Activated T-cell treated with anti-CD3 and anti-CD28 coated beads, Interleukin-2, amount 50 U/mL, for 72 hours (primary cell): ENCODE measurements at regions not wholly inside any gene's neighbourhood (a gene's known extent, or its start where the extent isn't known, plus 50 kb on each side); places are given as distances from the start of the nearest gene placed in this dataset.

ENCODE experiments used
- ATAC-seq, 2 donors: fragments of 150-1000 bp; cut with Tn5 transposase; replicated peaks in 1 of 2; 2 replicates each; pipeline ENCODE4 v1.10.0; 2021; ENCODE audit warnings: moderate library complexity in 2 of 2, mild to moderate bottlenecking in 1 of 2
- DNase-seq, 2 donors: peaks; one replicate each; pipeline ENCODE4 v3.0.0; 2021 to 2022; ENCODE audit warnings: mixed read lengths in 1 of 2
- H3K27ac Mint-ChIP-seq: one replicate; pipeline ENCODE4 v1.8.0; 2022; ENCODE audit warnings: mild to moderate bottlenecking, moderate library complexity, mixed read lengths
- H3K27me3 Mint-ChIP-seq: one replicate; pipeline ENCODE4 v1.8.0; 2022; ENCODE audit warnings: low read depth, mixed read lengths
- H3K36me3 Mint-ChIP-seq, 2 donors: one replicate each; pipeline ENCODE4 v1.8.0; 2022; ENCODE audit warnings: mixed read lengths in 2 of 2, mild to moderate bottlenecking in 1 of 2; ENCODE audit not compliant: insufficient read depth in 2 of 2
- H3K4me1 Mint-ChIP-seq: one replicate; pipeline ENCODE4 v1.8.0; 2022; ENCODE audit warnings: low read depth, mixed read lengths
- H3K4me3 Mint-ChIP-seq, 2 donors: one replicate each; pipeline ENCODE4 v1.8.0; 2022; ENCODE audit warnings: mild to moderate bottlenecking in 2 of 2, mixed read lengths in 2 of 2, moderate library complexity in 2 of 2
- H3K9me3 Mint-ChIP-seq, 2 donors: one replicate each; pipeline ENCODE4 v1.8.0; 2022; ENCODE audit warnings: mixed read lengths in 2 of 2

DNA sequence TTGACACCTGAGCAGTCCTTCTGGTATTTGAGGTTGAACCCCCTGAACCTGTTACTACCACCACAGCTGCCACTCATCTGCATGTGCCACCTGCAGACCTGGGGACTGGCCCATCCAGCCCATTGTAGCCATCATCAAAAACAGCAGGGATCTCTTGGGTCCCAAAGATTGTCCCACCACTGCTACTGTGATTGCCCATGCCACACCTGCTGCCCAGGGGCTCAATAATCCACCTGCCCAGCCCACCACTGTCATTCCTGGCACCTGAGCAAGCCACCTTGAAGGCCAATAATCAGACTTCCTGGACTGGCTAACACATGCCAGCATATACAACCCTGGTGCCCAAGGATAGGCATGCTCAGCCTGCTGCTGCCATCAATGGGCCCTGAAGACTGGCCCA, 327.6 kb downstream of the CYRIA start:
- ATAC-seq = no peak
- Mint-ChIP-seq H3K36me3 (peaks cover 0 to 4% of the 10 kb centered on the region in 2 donors), H3K27me3 (no peaks in the 10 kb centered on the region), H3K27ac (no peak overlapping the region), H3K4me1 (no peaks in the 10 kb centered on the region), H3K4me3 (no peak overlapping the region), H3K9me3 (peaks cover 2 to 11% of the 10 kb centered on the region in 2 donors)
- no peak for DNase-seq

DNA sequence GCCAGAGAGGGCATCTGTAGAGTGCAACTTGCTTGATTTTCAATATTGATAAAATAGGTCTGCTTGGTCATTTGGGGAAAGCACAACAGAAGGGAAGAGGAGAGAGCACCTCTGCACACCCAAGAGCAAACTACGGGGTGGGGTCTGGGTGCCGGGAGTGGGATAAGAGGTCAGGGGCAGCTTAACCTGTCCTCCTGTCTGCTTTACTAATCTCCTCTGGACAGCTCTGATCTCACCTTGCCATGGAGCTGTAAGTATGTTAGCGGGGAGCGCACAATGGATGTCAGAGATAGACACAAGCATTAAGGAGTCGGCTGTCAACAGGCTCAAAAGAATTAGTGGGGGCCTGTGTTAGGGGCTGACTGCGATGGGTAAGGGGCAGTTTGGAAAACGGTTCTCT, 328.7 kb downstream of the CYRIA start:
- ATAC-seq = no peak
- H3K4me3 Mint-ChIP-seq = no peak overlapping the region
- H3K9me3 Mint-ChIP-seq = peaks cover 1 to 9% of the 10 kb centered on the region in 2 donors
- H3K27ac Mint-ChIP-seq = no peak overlapping the region
- H3K4me1 Mint-ChIP-seq = no peaks in the 10 kb centered on the region
- H3K36me3 Mint-ChIP-seq = peaks cover 0 to 4% of the 10 kb centered on the region in 2 donors
- H3K27me3 Mint-ChIP-seq = no peaks in the 10 kb centered on the region
- no peak for DNase-seq

DNA sequence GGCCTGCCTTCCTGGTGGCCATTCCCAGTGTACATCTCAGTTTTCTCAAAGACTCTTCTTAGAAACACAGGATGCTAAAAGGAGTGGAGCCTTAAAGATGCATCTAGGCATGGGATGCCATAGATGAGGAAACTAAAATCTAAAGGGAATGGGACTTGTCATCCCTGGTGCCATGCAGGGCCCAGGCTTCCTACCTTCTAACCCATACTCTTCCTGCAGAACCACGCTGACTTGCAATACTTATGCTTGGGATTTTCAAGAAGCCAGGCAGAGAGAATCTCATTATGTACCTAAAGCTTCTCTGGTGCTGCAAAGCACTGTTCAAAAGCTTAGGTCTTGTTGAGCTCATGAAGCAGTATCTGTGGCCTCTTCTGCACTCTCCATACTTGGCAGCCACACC, 329.1 kb downstream of the CYRIA start:
- H3K36me3 Mint-ChIP-seq = peaks cover 0 to 4% of the 10 kb centered on the region in 2 donors
- DNase-seq (no peak), ATAC-seq (no peak)
- H3K4me1 Mint-ChIP-seq = no peaks in the 10 kb centered on the region
- H3K9me3 Mint-ChIP-seq = peaks cover 0 to 7% of the 10 kb centered on the region in 2 donors
- H3K27me3 Mint-ChIP-seq = no peaks in the 10 kb centered on the region
- H3K4me3 Mint-ChIP-seq = no peak overlapping the region
- no peak overlapping the region for H3K27ac Mint-ChIP-seq

DNA sequence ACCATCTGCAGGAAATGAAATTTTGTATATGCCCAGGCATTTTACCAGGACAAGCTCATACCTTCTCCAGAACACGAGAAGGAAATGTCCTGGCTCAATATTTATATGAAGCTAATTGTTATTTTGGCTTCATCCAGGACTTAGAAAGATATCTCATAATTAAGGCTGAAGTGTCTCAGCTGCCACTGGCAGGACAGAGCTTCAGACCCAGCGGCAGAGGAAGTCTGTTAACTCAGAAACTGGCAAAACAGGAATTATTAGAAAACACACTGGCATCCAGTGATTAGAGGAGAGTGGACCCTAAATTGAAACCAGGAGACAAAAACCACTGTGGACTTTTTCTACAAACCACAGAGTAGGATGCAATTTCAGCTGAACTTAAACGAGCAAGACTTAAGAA, 329.7 kb downstream of the CYRIA start:
- H3K27ac Mint-ChIP-seq = no peak overlapping the region
- H3K4me3 Mint-ChIP-seq = no peak overlapping the region
- no peaks in the 10 kb centered on the region for H3K27me3 Mint-ChIP-seq
- H3K4me1 Mint-ChIP-seq = no peaks in the 10 kb centered on the region
- peaks cover 0 to 4% of the 10 kb centered on the region in 2 donors for H3K36me3 Mint-ChIP-seq
- peaks cover 0 to 7% of the 10 kb centered on the region in 2 donors for H3K9me3 Mint-ChIP-seq
- DNase-seq (no peak), ATAC-seq (no peak)

DNA sequence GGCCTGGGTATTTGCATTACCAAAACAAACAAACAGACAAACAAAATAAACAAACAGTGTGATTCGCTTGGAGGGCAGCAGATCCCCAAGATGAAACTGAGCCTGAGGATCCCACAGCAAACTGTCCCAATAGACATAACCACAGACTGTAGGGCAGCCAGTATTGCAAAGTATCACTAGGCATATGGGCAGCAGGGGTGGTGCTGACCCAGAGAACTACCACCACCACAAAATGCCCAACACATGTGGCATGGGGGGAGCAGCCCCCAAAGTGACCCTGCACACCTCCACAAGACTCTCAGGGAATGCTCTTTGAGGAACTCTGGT, 330.1 kb downstream of the CYRIA start:
- no peak for DNase-seq
- peaks cover 0 to 4% of the 10 kb centered on the region in 2 donors for H3K36me3 Mint-ChIP-seq
- H3K27ac Mint-ChIP-seq = no peak overlapping the region
- H3K4me3 Mint-ChIP-seq = no peak overlapping the region
- no peaks in the 10 kb centered on the region for H3K27me3 Mint-ChIP-seq
- peaks cover 0 to 7% of the 10 kb centered on the region in 2 donors for H3K9me3 Mint-ChIP-seq
- no peak for ATAC-seq
- H3K4me1 Mint-ChIP-seq = no peaks in the 10 kb centered on the region

DNA sequence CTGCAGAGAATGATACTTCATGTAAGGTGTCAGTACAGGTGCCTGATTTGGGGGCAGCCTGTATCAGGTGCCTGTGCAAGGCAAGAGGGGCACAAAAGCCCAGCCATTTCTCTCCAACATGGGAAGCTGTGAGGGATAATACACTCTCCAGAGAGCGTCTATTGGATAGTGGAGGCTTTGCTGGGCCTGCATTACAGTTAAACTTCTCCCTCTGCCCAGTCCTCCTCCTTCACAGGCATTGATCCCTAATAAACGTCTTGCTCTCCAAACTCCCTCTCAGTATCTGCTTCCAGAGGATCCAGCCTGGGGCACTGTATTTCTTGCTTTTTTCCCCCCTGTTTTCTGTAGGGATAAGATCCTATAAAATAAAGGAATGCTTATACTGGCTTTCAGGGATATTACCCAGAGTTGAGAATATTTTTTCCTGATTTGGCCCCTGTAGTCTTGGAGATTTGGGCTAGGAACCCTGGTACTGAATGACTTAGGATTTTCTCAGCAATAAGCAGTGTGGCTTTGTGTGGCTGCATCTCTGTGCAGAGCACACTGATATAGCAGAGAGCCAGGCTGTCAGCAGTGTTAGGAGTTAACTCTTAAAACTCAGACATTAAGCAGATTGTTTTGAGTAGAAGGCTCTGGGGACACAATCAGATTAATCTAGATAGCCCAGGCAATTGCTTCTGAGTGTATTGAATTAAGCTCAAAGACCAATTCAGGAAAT, 330.6 kb downstream of the CYRIA start:
- DNase-seq = no peak
- H3K36me3 Mint-ChIP-seq = peaks cover 0 to 4% of the 10 kb centered on the region in 2 donors
- H3K9me3 Mint-ChIP-seq = peaks cover 0 to 7% of the 10 kb centered on the region in 2 donors
- no peaks in the 10 kb centered on the region for H3K4me1 Mint-ChIP-seq
- H3K27ac Mint-ChIP-seq = no peak overlapping the region
- no peak overlapping the region for H3K4me3 Mint-ChIP-seq
- ATAC-seq = no peak
- no peaks in the 10 kb centered on the region for H3K27me3 Mint-ChIP-seq

DNA sequence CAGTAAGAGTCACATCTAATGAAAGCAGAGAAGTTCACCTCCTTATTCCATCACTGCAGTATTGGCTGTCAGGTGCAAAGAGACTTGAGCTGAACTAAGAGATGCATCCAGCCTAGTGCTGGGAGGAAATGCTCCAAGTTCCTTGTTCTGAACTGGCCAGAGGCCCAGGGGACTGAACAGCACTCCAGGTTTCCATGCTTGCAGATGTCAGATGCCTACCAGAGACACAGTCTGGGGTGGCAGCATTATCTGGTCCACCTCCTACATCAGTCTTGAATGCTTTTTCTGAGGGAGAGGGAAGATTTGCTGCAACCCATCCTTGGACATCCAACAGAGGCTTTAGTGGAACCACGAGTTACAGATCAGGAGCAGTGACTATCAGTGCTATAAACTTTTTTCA, 331.3 kb downstream of the CYRIA start:
- no peaks in the 10 kb centered on the region for H3K4me1 Mint-ChIP-seq
- H3K27ac Mint-ChIP-seq = no peak overlapping the region
- no peak for ATAC-seq

DNA sequence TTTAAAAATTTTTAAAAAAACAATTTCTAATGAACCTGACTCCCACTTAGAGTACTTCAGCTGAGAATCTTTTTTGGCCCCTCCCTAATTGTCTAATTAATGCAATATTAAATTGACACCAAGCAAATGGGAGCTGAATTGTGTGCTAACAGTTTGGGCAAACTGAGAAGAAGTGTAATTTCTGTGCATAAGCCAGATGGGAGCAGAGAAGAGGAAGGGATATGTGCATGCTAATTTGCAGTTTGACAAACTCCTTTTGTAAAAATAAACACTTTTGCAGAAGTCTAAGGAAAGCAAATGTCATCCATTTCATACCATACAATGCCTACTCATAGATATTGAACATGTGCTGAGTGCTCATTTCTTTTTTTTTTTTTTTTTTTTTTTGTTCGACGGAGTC, 332.0 kb downstream of the CYRIA start:
- Mint-ChIP-seq H3K27me3 (no peaks in the 10 kb centered on the region), H3K4me3 (no peak overlapping the region), H3K4me1 (no peaks in the 10 kb centered on the region), H3K9me3 (peaks cover 0 to 5% of the 10 kb centered on the region in 2 donors), H3K36me3 (peaks cover 0 to 4% of the 10 kb centered on the region in 2 donors), H3K27ac (no peak overlapping the region)
- ATAC-seq (no peak), DNase-seq (no peak)

More for the DNA sequence above, 331.3 kb downstream of the CYRIA start:
- H3K4me3 Mint-ChIP-seq = no peak overlapping the region
- H3K36me3 Mint-ChIP-seq = peaks cover 0 to 4% of the 10 kb centered on the region in 2 donors
- peaks cover 0 to 5% of the 10 kb centered on the region in 2 donors for H3K9me3 Mint-ChIP-seq
- H3K27me3 Mint-ChIP-seq = no peaks in the 10 kb centered on the region
- DNase-seq = no peak

DNA sequence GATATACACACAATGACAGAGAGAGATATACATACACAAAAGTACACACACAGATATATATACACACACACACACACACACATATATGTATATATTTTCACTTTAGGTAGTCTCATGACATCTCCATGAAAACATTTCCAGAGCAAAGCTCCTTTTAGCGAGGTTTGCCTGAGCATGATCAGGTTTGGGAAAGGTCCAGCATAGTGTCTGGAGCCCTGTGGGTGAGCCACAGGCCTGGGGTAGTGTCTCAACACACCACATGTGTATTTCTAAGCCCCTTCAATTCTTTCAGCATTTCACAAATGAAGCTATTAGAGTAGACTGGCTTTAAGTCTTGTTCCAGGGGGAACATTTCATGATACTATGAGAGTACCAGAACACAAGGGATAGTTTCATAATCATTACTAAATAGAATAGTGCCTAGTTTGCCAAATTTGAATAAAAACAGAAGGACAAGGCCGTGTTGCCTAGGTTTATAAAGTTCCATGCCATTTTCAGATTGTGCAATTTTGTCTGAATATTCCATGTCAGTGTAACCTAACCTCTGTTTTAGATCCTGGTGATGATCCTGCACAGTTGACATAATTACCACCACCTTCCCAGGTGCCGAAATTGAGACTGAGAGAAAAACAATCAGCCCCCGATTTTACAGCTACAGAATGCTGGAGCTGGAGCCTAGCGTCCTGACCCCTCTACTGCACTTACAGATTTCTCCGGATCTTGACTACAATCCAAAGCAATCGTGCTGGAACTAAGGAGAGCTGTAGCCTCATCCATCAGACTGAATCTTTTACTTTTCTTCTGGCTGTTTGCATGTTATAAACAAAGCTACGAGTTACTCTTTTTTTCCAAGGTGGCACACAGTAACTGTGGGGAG, 332.7 kb downstream of the CYRIA start:
- no peaks in the 10 kb centered on the region for H3K36me3 Mint-ChIP-seq
- no peak overlapping the region for H3K4me3 Mint-ChIP-seq
- no peak overlapping the region for H3K27ac Mint-ChIP-seq
- H3K9me3 Mint-ChIP-seq = no peaks in the 10 kb centered on the region
- ATAC-seq = no peak
- DNase-seq = no peak
- H3K4me1 Mint-ChIP-seq = no peaks in the 10 kb centered on the region
- H3K27me3 Mint-ChIP-seq = no peaks in the 10 kb centered on the region

DNA sequence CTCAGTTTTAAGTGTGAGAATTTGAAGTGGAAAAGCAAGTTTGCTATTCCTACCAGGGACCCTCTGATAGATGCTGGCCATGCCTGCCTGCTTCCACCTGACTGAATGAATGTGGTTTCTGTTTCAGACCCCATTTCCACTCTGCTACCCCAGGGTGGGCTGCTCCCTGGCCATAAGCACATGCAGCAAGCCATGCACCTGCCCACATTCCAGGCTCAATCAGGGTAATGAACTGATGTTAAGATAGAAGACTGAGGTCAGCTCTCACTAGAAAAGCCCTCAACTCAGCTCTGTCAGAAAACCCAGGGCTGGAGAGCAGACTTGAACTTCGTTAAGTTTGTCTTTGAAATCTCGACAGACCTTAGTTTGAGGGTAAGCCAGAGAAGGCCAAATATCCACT, 333.9 kb downstream of the CYRIA start:
- Mint-ChIP-seq H3K27ac (no peak overlapping the region), H3K9me3 (no peaks in the 10 kb centered on the region), H3K27me3 (no peaks in the 10 kb centered on the region), H3K4me3 (no peak overlapping the region), H3K36me3 (no peaks in the 10 kb centered on the region), H3K4me1 (no peaks in the 10 kb centered on the region)
- ATAC-seq (no peak), DNase-seq (no peak)

DNA sequence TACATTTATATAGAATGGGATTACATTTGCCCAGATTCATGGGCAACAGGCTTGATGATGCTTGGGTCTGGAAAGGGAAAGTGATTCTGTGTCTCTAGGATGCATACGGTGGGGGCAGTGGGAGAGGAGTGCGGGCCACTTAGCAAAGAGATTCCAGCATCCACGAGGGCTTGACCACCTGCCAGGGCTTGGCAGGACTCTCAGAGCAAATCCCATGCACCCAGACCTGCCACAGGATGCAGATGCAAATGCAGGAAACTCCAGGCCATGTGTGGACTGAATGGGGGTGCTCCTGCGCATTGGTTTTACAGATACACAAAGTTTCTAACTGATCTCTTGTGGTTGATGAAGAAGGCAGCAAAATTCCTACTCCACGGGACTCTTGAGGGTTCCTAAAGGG, 334.7 kb downstream of the CYRIA start:
- DNase-seq (no peak), ATAC-seq (no peak)
- Mint-ChIP-seq H3K9me3 (no peaks in the 10 kb centered on the region), H3K27ac (no peak overlapping the region), H3K36me3 (no peaks in the 10 kb centered on the region), H3K4me1 (no peaks in the 10 kb centered on the region), H3K27me3 (no peaks in the 10 kb centered on the region), H3K4me3 (no peak overlapping the region)

DNA sequence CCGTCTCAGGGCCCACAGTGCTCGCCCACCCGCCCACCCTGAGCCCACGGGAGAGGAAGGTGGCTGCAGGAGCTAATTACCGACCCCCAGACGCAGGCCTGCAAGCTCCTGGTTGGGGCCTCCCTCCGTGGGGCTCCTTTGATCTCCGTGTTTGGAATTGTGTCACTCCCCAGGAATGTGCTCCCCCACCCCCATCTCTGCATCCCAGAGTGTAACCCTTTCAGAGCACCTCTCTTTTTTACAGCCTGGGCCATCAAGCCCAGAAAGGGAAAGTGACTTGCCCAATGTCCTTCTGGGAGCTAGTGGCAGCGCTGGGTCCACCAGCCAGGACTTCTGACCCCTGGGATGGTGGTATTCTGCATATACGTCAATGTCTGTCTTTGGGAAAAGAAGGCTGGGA, 335.1 kb downstream of the CYRIA start:
- Mint-ChIP-seq H3K4me3 (no peak overlapping the region), H3K9me3 (no peaks in the 10 kb centered on the region), H3K27ac (no peak overlapping the region), H3K4me1 (no peaks in the 10 kb centered on the region), H3K36me3 (no peaks in the 10 kb centered on the region), H3K27me3 (no peaks in the 10 kb centered on the region)
- no peak for ATAC-seq
- no peak for DNase-seq

DNA sequence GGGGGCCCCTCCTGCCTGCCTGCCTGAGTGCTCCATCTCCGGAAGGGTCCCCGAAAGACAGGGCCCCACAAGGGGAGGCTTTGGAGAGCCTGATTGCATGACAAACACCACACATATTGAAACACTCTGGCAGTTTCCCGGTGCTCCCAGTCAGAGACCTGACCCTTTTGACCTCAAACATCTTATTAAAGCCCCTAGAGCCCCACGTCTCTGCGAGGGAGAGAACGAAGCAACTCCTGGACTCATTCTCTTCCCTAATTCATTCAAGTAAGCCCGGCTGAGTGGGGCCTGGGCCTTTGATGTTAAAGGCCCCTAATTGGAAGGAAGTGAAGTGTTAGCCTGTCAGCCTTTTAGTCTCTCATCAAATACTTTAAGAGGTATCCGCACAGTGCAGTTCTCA, 335.6 kb downstream of the CYRIA start:
- H3K27me3 Mint-ChIP-seq = no peaks in the 10 kb centered on the region
- H3K36me3 Mint-ChIP-seq = no peaks in the 10 kb centered on the region
- ATAC-seq = no peak
- H3K4me1 Mint-ChIP-seq = no peaks in the 10 kb centered on the region
- H3K27ac Mint-ChIP-seq = no peak overlapping the region
- no peak overlapping the region for H3K4me3 Mint-ChIP-seq
- DNase-seq = no peak
- H3K9me3 Mint-ChIP-seq = no peaks in the 10 kb centered on the region
